ENCODE measurements at regions not wholly inside any gene's neighbourhood (a gene's known extent, or its start where the extent isn't known, plus 50 kb on each side); places are given as distances from the start of the nearest gene placed in this dataset.

DNA sequence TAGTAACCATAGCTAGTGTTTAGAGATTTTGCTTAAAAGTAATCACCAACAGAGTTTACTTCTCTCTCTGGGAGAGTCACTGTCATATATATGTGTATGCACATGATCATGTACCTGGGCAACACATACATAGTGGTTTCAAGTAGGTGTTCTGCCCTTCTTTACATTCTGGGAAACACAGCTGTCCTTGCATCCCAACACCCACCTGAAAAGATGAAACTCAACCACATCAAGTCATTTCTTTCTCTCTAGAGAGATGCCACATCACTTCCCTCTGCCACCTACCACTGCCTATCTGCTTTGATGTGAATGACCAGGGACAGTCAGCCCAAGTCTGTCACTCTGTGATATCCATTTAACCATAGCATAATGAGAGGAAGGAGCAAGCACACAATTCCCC, 155.8 kb upstream of the GADL1 start:
- no peak for DNase-seq (ENCODE audit: low spot score)

DNA sequence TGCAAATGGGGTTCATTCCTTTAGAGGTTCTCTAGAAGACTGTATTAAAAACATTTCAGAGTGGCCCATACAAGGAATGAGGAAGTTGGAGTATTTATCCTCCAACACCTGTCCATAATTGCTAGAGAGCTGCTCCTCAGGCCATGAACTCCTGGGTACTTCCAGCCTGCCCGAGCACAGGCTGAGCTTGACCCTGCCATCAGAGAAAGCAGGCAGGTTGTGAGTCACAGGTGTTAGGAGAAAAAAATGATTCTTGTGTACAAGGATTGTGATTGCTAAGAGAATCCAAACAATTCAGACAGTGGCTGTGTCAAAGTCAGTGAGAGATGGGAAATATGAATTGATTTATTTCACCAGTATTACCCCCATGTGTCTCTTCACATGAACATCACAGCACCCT, 156.8 kb upstream of the GADL1 start:
- DNase-seq (ENCODE audit: low spot score): no peak

DNA sequence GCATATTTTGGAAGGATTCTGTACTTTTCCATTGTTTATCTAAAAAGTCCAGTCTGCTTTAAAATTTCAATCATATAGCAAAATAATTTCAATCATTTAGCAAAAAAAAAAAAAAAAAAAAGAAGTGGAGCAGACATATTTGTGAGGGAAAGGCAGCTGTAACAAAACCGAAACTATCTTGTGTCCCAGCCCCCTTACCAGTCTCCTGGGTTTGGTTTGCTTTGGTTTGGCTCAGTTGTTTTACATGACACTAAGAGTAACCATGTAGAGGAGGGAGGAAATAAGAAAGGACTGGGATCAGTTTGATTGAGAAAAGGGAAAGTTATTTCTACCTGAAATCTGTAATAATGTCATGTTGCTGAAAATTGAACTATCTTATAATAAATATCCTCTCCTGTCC, 158.8 kb upstream of the GADL1 start:
- no peak for DNase-seq (ENCODE audit: low spot score)

DNA sequence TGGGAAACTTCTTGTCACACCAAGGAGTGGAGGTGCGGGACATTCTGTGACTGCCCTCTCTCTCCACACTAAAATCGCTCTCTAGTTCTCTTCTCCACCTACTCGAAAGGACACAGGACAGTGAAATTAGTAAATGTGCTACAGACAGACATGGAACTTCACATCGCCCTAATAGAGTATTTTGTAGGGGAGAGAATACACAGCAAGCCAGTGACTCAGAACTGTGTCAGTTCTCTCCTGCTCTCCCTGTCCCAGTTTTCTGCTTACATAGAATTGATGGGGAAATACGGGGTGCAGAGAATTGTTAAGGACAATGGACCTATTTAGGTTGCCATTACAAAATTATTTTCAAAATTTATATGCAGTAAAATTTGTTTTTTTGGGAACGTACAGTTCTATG, 159.6 kb upstream of the GADL1 start:
- DNase-seq (ENCODE audit: low spot score): no peak

DNA sequence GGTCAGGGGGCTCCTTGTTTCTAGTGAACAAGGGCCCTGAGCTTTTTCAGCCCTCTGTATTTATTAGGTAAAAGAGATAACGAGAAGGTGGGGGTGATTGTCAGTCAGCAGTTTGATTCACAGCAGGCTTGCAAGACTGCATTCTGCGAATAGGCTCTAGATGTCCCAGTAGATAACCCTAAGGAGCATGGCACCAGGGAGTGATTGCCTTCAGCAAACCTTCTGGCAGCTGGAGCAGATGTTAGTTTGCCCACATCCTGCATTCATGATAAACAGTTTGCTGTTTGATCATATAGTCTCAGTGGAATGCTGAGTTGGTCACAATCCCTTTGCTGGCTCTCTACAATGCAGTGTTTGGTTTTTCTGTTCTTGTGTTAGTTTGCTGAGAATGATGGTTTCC, 161.3 kb upstream of the GADL1 start:
- no peak for DNase-seq (ENCODE audit: low spot score)

DNA sequence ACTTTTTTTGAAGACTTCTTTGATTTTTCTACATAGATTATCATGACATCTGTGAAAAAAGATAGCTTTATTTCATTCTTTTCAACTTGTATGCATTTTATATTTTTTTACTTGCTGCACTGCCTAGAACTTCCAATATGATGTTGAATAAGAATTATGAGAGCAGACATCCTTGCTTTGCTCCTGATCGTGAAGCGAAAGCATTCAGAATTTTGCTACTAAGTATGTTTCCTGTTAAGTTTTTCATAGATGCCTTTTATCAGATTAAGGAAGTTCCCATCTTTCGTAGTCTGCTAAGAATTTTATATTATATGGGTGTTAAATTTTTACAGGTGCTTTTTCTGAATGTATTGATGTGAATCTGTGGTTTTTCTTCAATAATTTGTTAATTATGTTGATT, 163.4 kb upstream of the GADL1 start:
- DNase-seq (ENCODE audit: low spot score): no peak

DNA sequence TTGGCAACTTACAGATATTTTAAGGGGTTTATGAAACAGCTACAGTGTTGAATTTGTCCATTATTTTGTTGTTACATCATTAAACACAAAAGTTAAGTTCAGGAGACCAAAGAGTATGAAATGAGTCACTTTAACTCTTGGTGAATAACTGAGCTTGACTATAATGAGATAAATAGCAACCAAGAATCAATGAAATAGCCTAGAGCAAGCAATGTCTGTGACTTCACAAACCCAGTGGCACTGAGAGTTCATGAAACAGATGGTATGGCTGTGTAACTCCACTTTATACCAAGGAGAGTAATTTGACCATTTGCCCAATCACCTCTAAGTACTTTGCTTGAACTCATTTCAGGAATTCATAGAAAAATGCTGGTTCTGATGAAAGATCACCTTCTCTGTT, 169.6 kb upstream of the GADL1 start:
- no peak for DNase-seq (ENCODE audit: low spot score)

DNA sequence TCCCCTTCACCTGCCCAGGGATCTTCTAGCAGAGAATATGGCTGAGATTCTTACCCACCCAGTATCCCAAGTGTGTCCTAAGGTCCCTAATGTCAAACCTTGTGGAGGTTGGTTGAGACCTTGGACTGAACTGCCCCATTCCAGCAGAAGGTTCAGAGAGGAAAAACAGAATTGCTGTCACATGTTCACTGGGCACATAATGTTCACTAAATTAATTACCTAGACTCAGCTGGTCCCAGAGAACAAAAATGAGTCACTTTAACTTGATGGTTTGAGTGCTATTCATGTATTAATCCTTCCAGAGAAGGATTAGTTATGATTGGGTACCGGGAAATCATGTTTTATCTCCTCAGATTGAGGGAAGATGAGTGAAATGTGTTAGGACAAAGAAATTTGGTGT, 171.3 kb upstream of the GADL1 start:
- DNase-seq (ENCODE audit: low spot score): no peak

DNA sequence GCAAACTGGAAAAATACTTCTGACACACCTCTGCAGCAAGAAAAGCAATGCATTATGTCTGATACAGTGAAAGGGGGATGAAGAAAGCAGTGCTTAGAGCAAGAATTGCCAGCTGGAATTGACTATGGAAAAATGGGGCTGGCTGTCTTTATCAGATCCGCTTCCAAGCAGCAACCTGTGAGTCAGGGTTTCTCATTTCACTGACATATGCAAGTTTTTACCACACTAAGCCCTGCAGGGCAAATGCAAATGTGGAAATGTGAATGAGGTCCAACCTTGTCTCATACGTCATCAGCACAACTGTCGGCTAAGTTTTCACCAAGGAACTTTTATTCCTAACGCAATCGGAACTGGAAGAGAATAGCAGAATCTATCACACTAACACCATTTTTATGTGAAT, 172.5 kb upstream of the GADL1 start:
- no peak for DNase-seq (ENCODE audit: low spot score)

DNA sequence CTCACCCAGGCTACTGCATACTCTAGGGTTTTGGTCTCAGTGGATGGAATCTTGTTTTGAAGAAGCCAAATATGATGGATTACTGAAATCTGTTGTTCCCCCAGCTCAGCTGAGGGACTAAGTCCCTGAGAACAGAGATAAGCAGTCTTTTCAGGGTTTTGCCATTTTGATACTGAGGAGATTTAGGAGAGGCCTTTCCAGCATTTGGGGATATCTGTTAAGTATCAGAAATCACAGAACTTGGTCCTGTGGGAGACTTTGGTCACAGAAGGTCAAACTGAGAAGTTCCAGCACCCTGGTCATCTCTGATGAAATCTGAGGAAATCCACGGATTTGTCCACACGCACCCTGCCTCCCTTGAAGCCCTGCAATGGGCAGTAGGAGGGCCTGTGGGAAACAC, 181.0 kb upstream of the GADL1 start:
- DNase-seq (ENCODE audit: low spot score): no peak

DNA sequence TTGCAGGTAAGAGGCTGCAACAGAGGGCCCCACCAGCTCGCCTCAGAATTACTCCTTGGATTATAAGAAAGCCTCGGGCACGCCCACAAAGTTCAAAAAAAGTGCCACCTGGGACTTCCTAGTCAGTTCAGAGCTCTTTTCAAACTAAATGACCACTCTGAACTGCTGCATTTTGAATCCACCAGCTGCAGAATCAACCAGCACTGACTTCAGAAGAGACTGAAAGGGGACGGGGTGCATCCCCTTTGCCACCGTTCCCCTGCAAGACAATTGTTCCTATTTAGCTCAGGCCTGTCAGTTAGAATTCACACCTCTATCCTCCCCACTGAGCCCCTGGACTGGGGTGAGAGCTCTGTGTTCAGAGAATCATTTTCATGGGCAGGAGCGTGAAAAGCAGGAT, 181.4 kb upstream of the GADL1 start:
- DNase-seq (ENCODE audit: low spot score): no peak

DNA sequence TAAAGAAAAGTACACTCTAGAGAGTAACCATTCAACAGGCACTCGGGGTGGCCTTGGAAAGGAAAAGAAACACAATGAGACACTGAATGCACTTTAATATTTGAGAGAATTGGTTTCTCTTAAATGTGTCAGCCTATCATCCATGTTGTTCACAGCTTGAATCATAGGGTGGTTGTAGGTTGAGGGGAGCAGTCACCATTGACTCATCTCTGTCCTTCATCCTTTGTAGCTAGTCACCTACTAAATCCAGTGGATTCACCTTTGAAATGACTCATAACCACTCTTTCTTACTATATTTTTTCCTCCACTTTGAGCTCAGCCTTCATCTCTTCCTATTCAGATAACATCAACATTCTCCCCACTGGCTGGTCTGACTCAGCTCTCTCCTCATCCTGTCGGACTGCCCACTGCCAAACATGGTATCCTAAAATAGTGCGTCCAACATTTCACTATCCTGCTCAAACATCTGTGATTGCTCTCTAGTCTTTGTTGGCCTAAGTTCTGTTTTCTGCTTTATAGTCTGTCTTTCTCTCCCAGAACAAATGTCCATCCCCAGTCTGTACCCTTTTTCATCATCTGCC, 182.7 kb upstream of the GADL1 start:
- peak; percentile 17 for DNase-seq (ENCODE audit: low spot score)

DNA sequence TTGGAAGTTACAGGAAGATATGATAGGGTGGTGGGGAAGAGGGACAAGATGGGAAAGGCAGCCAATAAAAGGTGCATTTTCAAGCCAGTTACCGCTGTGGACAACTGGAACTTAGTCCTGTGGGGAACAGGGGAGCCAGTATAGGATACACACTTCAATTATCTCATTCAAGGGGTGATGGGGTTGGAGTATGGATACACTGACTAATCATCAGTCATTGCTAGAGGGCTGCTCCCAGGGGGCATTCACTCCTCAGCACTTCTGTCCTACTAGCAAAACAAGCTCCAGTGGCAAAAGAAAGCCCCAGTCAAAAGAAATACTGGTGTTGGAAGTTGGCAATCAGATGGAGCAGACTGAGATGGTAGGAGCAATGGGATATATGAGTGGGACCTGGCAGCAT, 183.4 kb upstream of the GADL1 start:
- DNase-seq (ENCODE audit: low spot score): no peak

DNA sequence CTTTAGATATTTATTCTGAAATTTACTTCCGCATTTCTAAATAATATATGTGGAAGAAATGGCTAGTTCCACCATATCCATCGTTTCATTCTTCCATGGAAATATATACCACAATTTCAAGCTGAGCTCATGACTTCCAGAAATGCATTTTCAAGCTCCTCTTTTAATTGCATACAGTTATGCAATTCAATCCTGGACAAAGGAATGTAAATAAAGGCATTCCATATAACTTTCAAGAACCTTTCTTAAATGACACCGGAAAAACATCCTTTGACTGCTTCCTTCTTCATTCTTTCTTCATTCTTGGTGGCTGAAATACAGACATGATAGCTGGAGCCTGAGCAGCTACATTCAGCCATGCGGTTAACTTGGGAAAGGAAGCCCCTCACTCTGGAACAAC, 185.2 kb upstream of the GADL1 start:
- no peak for DNase-seq (ENCODE audit: low spot score)

DNA sequence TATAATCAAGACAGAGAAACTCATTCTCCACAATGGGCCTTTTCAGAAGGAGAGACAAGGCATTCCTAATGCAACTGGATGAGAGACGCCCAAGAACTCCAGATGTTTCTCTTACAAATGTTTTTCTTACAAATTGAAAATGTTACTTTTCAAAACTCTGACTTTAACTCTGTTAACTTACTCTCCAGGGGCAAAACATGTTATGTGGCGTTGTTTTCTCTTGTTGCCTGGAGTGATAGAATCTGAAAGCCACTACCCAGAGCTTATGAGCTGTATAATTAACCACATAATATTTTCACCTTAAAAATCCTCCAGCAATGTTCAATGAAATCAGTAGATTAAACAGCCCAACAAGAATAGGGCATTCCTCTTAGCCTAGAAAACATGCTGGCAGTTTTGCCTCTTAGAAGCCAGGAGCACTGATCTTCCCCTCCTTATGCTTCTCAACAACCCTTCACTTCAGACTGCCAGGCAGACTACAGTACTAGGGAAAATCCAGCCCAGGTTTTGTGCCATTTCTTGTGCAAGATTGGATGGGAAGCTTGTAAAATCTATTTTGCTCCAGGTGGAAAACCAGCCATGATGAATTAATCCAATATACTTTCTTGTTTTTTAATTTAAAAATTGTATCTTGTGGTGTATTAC, 186.7 kb upstream of the GADL1 start:
- DNase-seq (ENCODE audit: low spot score): no peak

DNA sequence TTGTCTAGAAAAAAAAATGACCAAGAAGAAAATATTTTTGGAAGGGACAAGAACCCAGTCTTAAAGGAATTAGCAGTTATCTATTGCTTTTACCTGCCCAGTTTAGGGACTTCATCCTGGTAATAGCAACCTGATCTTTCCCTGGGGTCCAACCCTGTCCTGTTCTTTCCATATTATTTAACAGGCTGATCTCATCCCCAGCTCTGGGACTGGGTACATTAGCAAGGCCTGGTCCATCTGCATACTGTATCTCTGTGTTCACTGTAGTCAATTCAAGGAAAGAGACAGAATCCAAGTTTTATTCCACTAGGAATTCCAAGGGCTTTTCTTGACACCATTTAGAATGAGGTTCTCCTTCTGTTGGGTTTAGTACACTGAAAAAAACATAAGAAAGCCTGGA, 191.7 kb upstream of the GADL1 start:
- DNase-seq (ENCODE audit: low spot score): no peak

DNA sequence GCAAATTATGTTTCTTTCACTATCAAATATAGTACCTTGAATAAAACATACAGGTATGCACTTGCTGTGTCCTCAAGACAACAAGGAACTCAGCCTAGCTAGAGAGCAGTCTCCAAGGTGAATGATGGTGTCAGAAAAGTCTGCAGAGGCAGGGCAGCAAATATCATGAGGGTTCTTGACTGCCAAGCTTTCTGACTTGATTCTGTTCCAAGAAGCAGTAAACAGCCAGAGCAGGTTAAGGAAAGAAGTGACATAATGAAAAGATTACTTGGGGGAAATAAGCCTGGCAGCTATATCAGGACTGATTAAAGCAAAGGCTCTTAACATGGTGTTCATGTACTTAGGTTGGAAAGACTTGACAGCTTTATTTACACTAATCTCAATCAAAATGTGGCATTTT, 192.2 kb upstream of the GADL1 start:
- no peak for DNase-seq (ENCODE audit: low spot score)

DNA sequence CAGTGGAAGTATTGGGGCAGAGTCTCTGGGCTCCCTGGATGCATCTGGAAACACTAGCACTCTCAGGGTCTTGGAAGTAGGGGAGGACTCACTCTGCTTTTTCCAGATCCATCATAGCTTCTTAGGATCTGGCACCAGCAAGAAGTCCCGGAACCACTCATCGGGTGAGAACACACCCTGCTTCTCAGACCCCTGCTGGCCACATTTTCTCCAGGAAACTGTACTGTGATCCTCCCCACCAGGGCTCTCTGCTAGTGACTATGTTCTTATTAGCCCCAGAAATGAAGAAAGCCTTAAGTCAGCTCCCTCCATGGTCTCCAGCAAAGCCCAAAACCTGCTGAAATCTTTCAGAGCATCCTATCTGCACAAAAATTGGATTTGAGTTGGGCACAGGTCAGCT, 197.3 kb upstream of the GADL1 start:
- DNase-seq (ENCODE audit: low spot score): no peak

DNA sequence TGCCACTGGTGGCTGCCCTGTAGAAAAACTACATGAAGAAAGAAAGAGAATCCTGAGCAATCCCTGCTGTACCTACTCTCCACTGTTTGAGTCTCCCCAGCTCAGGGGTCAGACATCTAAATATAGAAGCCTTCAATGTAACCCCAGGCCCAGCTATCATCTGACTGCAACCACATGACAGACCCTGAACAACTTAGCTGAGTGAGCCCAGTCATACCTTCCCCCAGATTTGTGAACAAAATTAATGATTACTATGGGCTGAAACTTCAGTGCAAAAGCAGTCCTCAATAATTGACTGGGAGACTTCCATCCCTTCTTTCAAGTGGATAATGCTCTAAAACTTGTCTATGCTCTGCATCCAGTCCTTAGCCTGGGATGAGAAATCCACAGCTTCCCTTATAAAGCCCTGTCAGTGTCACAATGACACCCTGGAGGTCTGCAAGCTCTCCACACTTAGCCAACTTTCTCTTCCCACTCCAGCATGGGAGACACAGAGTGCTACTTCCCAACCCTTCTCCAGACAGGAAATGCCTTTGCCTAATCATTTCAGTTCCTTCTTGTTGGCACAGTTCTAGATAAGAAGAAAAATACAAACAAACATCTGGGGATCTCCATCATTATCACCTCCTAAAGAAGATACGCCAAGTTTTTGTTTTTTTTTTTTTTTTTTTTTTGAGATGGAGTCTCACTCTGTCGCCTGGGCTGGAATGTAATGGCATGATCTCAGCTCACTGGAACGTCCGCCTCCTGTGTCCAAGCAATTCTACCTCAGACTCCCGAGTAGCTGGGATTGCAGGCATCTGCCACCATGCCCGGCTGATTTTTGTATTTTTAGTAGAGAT, 198.5 kb upstream of the GADL1 start:
- no peak for DNase-seq (ENCODE audit: low spot score)

DNA sequence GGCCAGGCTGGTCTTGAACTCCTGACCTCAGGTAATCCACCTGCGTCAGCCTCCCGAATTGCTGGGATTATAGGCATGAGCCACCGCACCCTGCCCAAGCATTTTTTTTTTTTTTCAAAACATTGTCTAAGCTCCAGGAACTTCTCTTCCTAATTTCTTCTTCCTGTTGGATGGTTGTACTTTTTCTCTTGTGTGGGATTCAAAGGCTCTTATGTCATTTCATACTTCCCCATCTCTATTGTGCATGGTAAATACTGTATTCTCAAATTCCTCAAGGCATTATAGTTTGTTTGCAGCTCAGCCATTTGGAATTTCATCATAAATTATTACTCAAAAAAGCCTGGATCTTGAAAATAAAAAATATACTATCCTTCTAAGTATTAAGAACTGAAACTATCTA, 199.1 kb upstream of the GADL1 start:
- no peak for DNase-seq (ENCODE audit: low spot score)

DNA sequence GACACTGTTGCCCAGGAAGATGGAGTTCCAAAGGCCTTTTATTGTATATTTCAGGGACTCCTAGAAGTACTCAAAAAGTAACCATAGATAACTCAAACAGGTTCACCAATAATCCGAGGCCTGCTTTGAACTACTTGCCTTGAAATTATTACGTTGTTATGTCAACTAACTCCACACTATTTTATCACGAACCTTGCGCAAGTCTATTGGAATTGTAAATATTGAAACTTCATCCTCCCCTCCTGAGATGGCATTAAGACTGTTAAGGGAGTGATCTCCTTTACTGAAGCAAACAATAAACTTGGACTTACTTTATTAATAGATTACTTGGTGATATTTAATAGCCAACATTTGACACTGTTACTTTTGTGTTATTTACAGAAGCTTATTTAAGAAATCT, 199.6 kb upstream of the GADL1 start:
- DNase-seq (ENCODE audit: low spot score): no peak

DNA sequence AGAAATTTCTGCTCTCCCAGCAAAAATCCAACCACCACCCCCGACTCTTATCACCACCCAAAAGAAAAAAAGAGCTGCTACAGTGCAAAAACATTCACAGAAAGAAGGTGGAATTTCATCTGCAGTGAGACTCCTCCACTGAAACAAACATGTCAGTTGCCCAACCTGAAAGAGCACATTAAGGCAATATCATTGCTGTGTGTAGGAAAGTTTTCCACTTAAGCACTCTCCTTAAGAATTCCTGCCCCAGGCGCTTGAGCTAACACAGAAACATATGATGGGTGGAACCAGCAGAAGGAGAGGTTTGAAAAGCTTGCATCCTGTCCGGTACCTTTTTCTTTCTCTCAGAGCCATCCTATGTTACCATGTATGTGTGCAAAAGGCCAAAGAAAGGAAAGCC, 200.8 kb upstream of the GADL1 start:
- no peak for DNase-seq (ENCODE audit: low spot score)

DNA sequence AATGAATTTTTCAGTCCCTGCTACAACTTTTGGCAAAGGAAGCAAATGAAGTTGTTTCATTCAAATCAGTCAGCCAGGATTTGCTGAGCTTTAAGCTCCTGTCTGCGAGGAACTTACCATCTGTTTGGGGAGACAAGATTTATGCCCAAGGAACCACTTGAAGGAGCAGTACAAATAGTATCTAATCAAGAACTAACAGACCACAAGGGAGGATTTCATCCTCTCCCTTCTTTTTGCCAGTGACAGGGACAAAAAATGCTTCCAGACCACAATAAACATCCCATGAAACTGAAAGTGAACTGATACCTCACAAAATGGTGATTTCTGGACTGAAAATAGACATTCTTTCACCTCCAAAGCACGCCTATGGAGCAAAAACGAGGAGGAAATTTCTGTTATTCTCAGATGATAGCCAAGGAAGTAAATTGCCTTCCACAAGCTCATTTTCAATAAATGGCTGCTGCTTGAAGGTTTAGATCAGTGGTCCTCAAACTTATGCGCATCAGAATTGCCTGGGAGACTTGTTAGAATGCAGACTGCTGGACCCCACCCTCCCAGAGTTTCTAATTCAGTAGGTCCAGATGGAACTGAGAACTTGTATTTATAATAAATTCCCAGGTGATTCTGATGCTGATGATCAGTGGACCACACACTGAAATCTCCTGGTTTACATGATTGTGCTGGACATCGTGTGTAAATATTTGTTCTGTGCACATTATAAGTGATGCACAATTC, 202.4 kb upstream of the GADL1 start:
- DNase-seq (ENCODE audit: low spot score): no peak
